HG02623 (cell line): ENCODE measurements at regions not wholly inside any gene's neighbourhood (a gene's known extent, or its start where the extent isn't known, plus 50 kb on each side); places are given as distances from the start of the nearest gene placed in this dataset.

Experiments used
- ATAC-seq: cut with Tn5 transposase; IDR thresholded peaks from one replicate; pipeline ENCODE4 v1.9.1; 2021; ENCODE audit warnings: moderate library complexity; ENCODE audit not compliant: unreplicated experiment

GRCh38 chr12:72082986-72083820, 144.6 kb downstream of the TPH2 start:
- ATAC-seq, result no peak

- ATAC-seq, result no peak
Observed at GRCh38 chr12:72084061-72084460, 145.4 kb downstream of the TPH2 start.

GRCh38 chr12:72084880-72085279, 146.2 kb downstream of the TPH2 start:
- ATAC-seq, result no peak

GRCh38 chr12:72089678-72090077, 151.0 kb downstream of the TPH2 start:
- ATAC-seq, result no peak

GRCh38 chr12:72093424-72093823, 154.8 kb downstream of the TPH2 start:
- no peak for ATAC-seq

GRCh38 chr12:72093930-72094329, 155.3 kb downstream of the TPH2 start:
- no peak for ATAC-seq

- no peak for ATAC-seq
Observed at GRCh38 chr12:72094490-72094889, 155.8 kb downstream of the TPH2 start.

GRCh38 chr12:72095025-72095424, 156.4 kb downstream of the TPH2 start:
- no peak for ATAC-seq

GRCh38 chr12:72098622-72099021, 160.0 kb downstream of the TPH2 start:
- no peak for ATAC-seq

- ATAC-seq, result no peak
Observed at GRCh38 chr12:72100854-72101253, 162.2 kb downstream of the TPH2 start.

GRCh38 chr12:72102150-72102549, 163.5 kb downstream of the TPH2 start:
- no peak for ATAC-seq

GRCh38 chr12:72105849-72106248, 166.3 kb upstream of the TRHDE start:
- no peak for ATAC-seq

GRCh38 chr12:72110937-72111650, 161.1 kb upstream of the TRHDE start:
- no peak for ATAC-seq

GRCh38 chr12:72111706-72112105, 160.5 kb upstream of the TRHDE start:
- ATAC-seq, result no peak

GRCh38 chr12:72133497-72134055, 138.6 kb upstream of the TRHDE start:
- ATAC-seq, result no peak

- no peak for ATAC-seq
Observed at GRCh38 chr12:72134246-72135020, 137.7 kb upstream of the TRHDE start.

- ATAC-seq, result no peak
Observed at GRCh38 chr12:72135021-72135301, 137.2 kb upstream of the TRHDE start.

- no peak for ATAC-seq
Observed at GRCh38 chr12:72136792-72137191, 135.4 kb upstream of the TRHDE start.

GRCh38 chr12:72139411-72139810, 132.8 kb upstream of the TRHDE start:
- ATAC-seq, result no peak

GRCh38 chr12:72141381-72141780, 130.8 kb upstream of the TRHDE start:
- peak; percentile 97 for ATAC-seq

GRCh38 chr12:72144553-72144952, 127.6 kb upstream of the TRHDE start:
- no peak for ATAC-seq
